ENCODE measurements at regions not wholly inside any gene's neighbourhood (a gene's known extent, or its start where the extent isn't known, plus 50 kb on each side); places are given as distances from the start of the nearest gene placed in this dataset.

GRCh38 chr10:4635388-4635787, 190.6 kb upstream of the AKR1E2 start:
- Histone ChIP-seq H3K9me3 (no peaks in the 10 kb centered on the region), H3K27ac (no peak overlapping the region), H3K27me3 (replicated peaks in 1 of 7) (no peaks in the 10 kb centered on the region), H3K4me3 (no peak overlapping the region), H3K36me3 (no peaks in the 10 kb centered on the region), H3K4me1 (no peaks in the 10 kb centered on the region)
- TF ChIP-seq POLR2AphosphoS5 (IDR thresholded peaks at IDR 0.05) = no peak
- no peak for TF ChIP-seq POLR2A (IDR thresholded peaks at IDR 0.05)
- TF ChIP-seq CTCF (IDR thresholded peaks at IDR 0.05 in 8 of 11, conservative IDR thresholded peaks at IDR 0.05 in 3 of 11) = no peak
- 75 to 87% (median 76%) methylated on average over 5 of the region's 5 CpGs for WGBS, 5 donors
- intact Hi-C loops (cut with DNase I; ENCODE audit: low total_unique reads) = no loop called here
- DNase-seq = no peak

- Histone ChIP-seq H3K4me1 (no peaks in the 10 kb centered on the region), H3K4me3 (no peak overlapping the region), H3K27me3 (replicated peaks in 1 of 7) (no peaks in the 10 kb centered on the region), H3K9me3 (peaks cover 0 to under 1% (median 0%) of the 10 kb centered on the region in 8 donors), H3K36me3 (no peaks in the 10 kb centered on the region), H3K27ac (no peak overlapping the region)
- intact Hi-C loops (cut with DNase I; ENCODE audit: low total_unique reads) = no loop called here
- 79 to 98% (median 91%) methylated on average over 8 of the region's 8 CpGs for WGBS, 5 donors
- DNase-seq = no peak
- TF ChIP-seq POLR2AphosphoS5 (IDR thresholded peaks at IDR 0.05) (no peak), POLR2A (IDR thresholded peaks at IDR 0.05) (no peak), CTCF (IDR thresholded peaks at IDR 0.05 in 8 of 11, conservative IDR thresholded peaks at IDR 0.05 in 3 of 11) (no peak)
These were observed 192.2 kb upstream of the AKR1E2 start for GRCh38 chr10:4633776-4634175.

- Histone ChIP-seq H3K4me1 (no peaks in the 10 kb centered on the region), H3K4me3 (no peak overlapping the region), H3K9me3 (peaks cover 0 to 6% (median 1%) of the 10 kb centered on the region in 8 donors), H3K27me3 (replicated peaks in 1 of 7) (no peaks in the 10 kb centered on the region), H3K27ac (no peak overlapping the region), H3K36me3 (no peaks in the 10 kb centered on the region)
- intact Hi-C loops (cut with DNase I; ENCODE audit: low total_unique reads) = no loop called here
- TF ChIP-seq CTCF (IDR thresholded peaks at IDR 0.05 in 8 of 11, conservative IDR thresholded peaks at IDR 0.05 in 3 of 11) (no peak), POLR2A (IDR thresholded peaks at IDR 0.05) (no peak), POLR2AphosphoS5 (IDR thresholded peaks at IDR 0.05) (no peak)
- DNase-seq = no peak
- WGBS, 5 donors = 84 to 93% (median 91%) methylated on average over 8 of the region's 8 CpGs
These were observed 192.8 kb upstream of the AKR1E2 start for GRCh38 chr10:4633186-4633585.

- DNase-seq = no peak
- 83 to 95% (median 92%) methylated on average over 5 of the region's 5 CpGs for WGBS, 5 donors
- Histone ChIP-seq H3K4me1 (no peaks in the 10 kb centered on the region), H3K4me3 (no peak overlapping the region), H3K9me3 (peaks cover 0 to 10% (median 6%) of the 10 kb centered on the region in 8 donors), H3K27me3 (replicated peaks in 1 of 7) (no peaks in the 10 kb centered on the region), H3K27ac (no peak overlapping the region), H3K36me3 (no peaks in the 10 kb centered on the region)
- TF ChIP-seq CTCF (IDR thresholded peaks at IDR 0.05 in 8 of 11, conservative IDR thresholded peaks at IDR 0.05 in 3 of 11) = no peak
- intact Hi-C loops (cut with DNase I; ENCODE audit: low total_unique reads) = no loop called here
These were observed 193.2 kb upstream of the AKR1E2 start for GRCh38 chr10:4632757-4633156.
